HG03378 (cell line): ENCODE measurements at regions not wholly inside any gene's neighbourhood (a gene's known extent, or its start where the extent isn't known, plus 50 kb on each side); places are given as distances from the start of the nearest gene placed in this dataset.
"Not testable (repeated sequence)": the region's sequence is repeated elsewhere in the genome, so short reads cannot be mapped to it uniquely, and the experiment has no call there.

Source experiments
- ATAC-seq: cut with Tn5 transposase; IDR thresholded peaks from one replicate; pipeline ENCODE4 v1.9.1; 2021; ENCODE audit warnings: mild to moderate bottlenecking, moderate library complexity; ENCODE audit not compliant: unreplicated experiment

GRCh38 chr9:67635067-67635466, 223.7 kb upstream of the ANKRD20A1 start:
- not testable (repeated sequence) for ATAC-seq

GRCh38 chr9:67611900-67612299, 246.8 kb upstream of the ANKRD20A1 start:
- ATAC-seq = not testable (repeated sequence)

DNA sequence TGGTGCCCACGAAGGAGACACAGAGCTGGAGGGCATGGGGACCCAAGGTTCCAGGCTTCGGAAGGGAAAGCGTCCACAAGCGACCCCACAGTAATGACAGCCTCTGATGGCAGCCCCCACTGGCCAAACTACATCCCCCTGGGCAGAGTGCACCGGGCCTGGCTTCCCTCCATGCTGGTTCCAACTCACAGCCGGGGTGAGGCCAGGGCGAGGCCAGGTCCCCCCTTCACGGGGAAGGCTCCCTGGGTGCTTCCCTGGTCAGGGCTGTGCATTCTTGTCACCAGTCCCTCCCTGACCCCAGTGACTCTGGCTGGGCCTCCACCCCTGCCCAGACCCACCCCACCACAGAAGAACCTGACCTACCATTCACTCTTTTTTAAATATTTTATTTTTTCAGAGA, 248.9 kb upstream of the ANKRD20A1 start:
- not testable (repeated sequence) for ATAC-seq

DNA sequence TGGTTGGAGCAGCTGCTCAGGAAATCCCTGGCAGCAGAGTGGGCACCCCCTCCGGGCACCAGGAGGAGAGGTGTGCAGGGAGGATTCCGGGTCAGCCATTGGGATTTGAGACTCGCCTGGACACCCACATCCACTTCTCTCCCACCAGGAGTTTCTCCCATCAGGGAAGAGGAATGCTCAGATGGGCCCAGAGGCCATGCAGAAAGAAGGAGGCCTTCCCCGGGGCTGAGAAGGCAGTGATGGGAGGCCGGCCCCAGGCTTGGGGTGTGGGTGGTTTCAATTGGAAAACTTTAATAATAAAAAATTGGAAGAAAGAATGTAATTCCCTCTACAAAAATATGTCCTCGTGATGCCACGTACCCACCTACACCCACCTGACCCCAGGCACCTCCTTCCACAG, 249.3 kb upstream of the ANKRD20A1 start:
- ATAC-seq = not testable (repeated sequence)

GRCh38 chr9:67605113-67605512, 253.6 kb upstream of the ANKRD20A1 start:
- not testable (repeated sequence) for ATAC-seq

DNA sequence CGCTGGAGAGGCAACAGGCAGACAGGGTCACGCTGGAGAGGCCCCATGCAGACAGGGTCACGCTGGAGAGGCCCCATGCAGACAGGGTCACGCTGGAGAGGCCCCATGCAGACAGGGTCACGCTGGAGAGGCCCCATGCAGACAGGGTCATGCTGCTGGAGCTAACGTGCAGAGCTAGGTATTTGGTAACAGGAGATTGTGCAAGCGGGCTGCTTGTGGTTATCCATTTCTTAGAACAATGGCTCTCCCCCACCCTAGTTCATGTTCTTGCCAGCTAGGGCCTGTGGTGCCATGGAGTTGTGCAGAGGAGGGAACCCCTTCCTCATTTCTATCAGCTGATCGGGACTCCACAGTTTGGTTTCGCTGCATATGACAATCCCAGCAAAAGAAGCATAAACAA, 255.1 kb upstream of the ANKRD20A1 start:
- not testable (repeated sequence) for ATAC-seq

- ATAC-seq = not testable (repeated sequence)
Observed at GRCh38 chr9:67592424-67592823, 266.3 kb upstream of the ANKRD20A1 start.

DNA sequence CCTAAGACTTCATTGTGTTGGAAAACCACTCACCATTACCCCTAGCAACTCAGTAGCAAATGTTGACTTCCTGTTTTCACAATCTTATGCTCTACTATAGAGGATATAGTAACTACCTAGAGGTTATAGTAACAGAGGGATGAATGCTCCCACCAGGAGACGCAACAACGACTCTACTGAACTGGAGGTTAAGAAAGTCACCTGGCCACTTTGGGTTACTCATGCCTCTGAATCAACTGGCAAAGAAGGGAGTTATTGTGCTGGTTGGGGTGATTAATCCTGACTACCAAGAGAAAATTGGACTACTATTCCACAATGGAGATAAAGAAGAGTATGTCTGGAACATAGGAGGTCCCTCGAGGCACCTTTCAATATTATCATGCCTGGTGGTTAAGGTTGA, 302.9 kb upstream of the ANKRD20A1 start:
- not testable (repeated sequence) for ATAC-seq

GRCh38 chr9:67550044-67550443, 308.7 kb upstream of the ANKRD20A1 start:
- ATAC-seq = not testable (repeated sequence)

- not testable (repeated sequence) for ATAC-seq
Observed at GRCh38 chr9:67529834-67530233, 328.9 kb upstream of the ANKRD20A1 start.

DNA sequence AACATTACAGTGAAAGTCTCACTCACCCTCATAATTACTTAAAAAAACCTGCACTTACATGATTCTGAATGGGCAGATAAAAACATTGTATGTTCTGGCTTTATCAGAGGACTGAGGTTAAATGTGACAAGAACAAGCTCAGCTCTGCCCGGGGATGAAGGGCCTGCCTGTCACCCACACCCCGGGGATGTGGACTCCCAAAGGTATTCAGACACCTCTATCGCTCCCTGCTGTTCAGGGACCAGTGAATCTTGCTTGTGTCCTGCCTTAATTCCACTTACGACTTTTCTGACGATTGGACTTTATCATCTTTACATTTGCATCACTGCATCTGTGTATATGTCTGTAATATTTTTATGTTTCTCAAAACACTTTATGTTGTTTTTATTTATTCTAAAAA, 341.8 kb upstream of the ANKRD20A1 start:
- not testable (repeated sequence) for ATAC-seq

- ATAC-seq = not testable (repeated sequence)
Observed at GRCh38 chr9:67514587-67514986, 344.1 kb upstream of the ANKRD20A1 start.

- not testable (repeated sequence) for ATAC-seq
Observed at GRCh38 chr9:67503728-67504369, 354.9 kb upstream of the ANKRD20A1 start.

DNA sequence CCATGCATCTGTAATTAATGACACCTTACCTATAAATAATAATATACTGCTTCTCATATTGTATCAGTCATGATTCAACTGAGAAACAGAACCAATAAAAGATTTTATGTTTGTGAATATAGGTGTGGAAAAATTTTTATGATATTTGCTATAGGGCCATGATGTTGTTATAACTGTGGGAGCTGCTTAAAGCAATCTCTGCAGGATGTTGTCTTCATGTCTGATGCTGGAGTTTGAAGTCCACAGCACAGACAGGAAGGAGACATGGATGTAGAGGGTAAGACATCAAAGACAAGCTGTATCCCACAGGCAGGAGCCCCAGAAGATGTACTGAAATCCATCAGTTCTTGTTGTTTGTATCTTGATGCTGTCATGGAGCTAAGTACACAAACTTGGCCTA, 366.7 kb upstream of the ANKRD20A1 start:
- ATAC-seq = not testable (repeated sequence)

GRCh38 chr9:67477465-67477864, 381.3 kb upstream of the ANKRD20A1 start:
- not testable (repeated sequence) for ATAC-seq

GRCh38 chr9:67470739-67471138, 388.0 kb upstream of the ANKRD20A1 start:
- not testable (repeated sequence) for ATAC-seq

GRCh38 chr9:67468326-67468725, 390.4 kb upstream of the ANKRD20A1 start:
- peak; percentile 70 for ATAC-seq

DNA sequence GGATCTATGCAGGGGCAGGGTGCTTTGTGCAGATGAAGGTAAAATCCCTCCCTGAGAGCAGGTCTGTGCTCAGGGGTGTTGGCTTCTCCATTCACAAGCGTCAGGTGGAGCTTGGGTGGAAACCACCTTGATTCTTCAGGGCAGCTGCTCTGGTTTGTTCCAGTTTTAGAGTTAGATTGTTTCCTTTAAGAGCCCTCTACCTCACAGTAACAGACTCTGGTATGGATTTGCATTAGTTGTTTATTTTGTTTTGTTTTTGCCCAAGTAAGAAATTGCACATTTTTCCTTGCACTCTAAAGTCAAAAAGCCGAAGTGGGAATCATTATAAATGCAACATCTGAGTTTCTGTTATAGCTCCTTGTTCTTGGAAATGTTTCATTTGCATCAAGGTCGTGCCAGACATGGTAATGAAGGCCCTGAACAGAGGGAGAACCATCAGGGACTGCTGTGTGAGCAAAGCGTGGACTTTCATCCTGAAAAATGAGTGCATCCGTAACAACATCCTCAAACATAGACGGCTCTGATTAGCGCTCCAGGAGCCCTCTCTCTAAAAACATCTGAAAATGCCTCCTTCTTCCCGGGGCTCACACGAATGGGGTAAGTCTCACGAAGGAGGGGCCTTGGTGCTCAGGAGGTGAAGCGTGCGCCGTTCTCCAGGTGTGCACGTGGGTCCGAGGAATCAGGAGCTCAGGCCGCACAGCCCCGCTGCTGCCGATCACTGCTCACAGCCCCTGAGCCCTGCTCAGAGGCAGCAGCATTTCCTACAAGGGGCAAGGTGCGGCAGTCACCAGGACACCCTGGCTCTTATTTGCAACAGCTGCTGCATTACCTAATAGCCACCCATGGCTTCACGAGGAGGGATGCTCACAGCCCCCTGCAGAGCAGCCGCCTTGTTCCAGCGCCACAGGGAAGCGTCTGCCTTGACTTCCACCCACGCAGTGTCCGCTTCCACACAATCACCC, 396.7 kb upstream of the ANKRD20A1 start:
- not testable (repeated sequence) for ATAC-seq

- not testable (repeated sequence) for ATAC-seq
Observed at GRCh38 chr9:67452941-67453340, 405.8 kb upstream of the ANKRD20A1 start.

- ATAC-seq = not testable (repeated sequence)
Observed at GRCh38 chr9:67442313-67442712, 416.4 kb upstream of the ANKRD20A1 start.

- ATAC-seq = not testable (repeated sequence)
Observed at GRCh38 chr9:67437011-67437410, 421.7 kb upstream of the ANKRD20A1 start.

DNA sequence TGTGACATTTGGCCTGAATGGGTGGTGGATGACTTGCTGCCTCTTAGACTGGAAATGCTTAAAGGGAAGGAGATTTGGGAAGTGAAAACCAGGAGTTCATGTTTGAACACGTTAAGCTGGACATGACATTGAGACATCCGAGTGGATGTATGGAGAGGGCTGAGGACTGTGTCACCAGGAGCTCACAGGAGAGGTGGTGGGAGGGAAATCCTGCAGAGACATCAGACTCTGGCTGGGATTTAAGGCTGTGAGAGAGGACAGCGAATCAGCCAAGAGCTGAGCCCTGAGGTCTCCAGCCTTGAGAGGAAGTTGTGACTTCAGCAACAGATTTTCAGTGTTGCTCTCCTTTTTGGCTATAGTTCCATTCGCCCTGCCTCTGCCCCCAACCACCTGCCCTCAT, 432.5 kb upstream of the SPATA31A3 start:
- ATAC-seq = not testable (repeated sequence)
